ENCODE measurements at regions not wholly inside any gene's neighbourhood (a gene's known extent, or its start where the extent isn't known, plus 50 kb on each side); places are given as distances from the start of the nearest gene placed in this dataset.
A peak's percentile ranks its signal among the peaks of the same experiment; 100 is the strongest.

GRCh38 chr10:65858841-65859240, 1067.0 kb upstream of the LRRTM3 start:
- FAIRE-seq: no peak
- TF ChIP-seq TAF1 (IDR thresholded peaks at IDR 0.05; ENCODE audit: borderline replicate concordance, low read depth, low read length) (no peak), POLR2AphosphoS5 (IDR thresholded peaks at IDR 0.05; ENCODE audit: low read depth, low read length) (no peak), POLR2A (IDR thresholded peaks at IDR 0.05; ENCODE audit: low read depth, low read length) (no peak)

GRCh38 chr10:65861249-65861648, 1064.6 kb upstream of the LRRTM3 start:
- DNase-seq (ENCODE audit: insufficient read length) (no peak), FAIRE-seq (peak; percentile 81)
- TF ChIP-seq POLR2A (IDR thresholded peaks at IDR 0.05; ENCODE audit: low read depth, low read length): no peak
- no peak for TF ChIP-seq POLR2AphosphoS5 (IDR thresholded peaks at IDR 0.05; ENCODE audit: low read depth, low read length)
- TF ChIP-seq TAF1 (IDR thresholded peaks at IDR 0.05; ENCODE audit: borderline replicate concordance, low read depth, low read length): no peak

More at GRCh38 chr10:65858841-65859240, 1067.0 kb upstream of the LRRTM3 start:
- no peak for DNase-seq (ENCODE audit: insufficient read length)

Measured in GM12892 (cell line).